ENCODE measurements at regions not wholly inside any gene's neighbourhood (a gene's known extent, or its start where the extent isn't known, plus 50 kb on each side); places are given as distances from the start of the nearest gene placed in this dataset.
"Not testable (repeated sequence)": the region's sequence is repeated elsewhere in the genome, so short reads cannot be mapped to it uniquely, and the experiment has no call there.

DNA sequence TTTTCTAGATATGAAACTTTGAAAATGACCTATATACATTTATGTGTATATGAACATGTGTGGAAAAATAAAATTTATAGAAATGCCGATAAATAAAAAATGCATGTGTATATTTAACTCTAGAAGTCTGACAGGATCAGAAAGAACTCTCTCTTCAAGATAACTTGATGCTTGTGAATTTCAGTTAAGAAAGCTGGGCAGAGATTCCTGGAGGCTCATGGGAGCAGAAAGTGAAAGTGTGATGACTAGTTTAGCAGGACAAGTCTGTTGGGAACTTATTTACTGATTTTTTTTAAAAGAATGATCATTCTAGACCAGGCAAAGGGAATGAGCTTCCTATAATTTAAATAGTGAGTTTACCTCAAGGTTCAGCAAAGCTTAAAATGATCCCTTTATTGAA, 81.5 kb upstream of the KCNAB1 start:
- no peak for ATAC-seq (ENCODE audit: low FRiP score in 2 of 2)
- no peak for DNase-seq
- Histone ChIP-seq H3K27me3 (no peaks in the 10 kb centered on the region), H3K9me3 (no peaks in the 10 kb centered on the region), H3K4me1 (no peaks in the 10 kb centered on the region), H3K4me3 (no peak overlapping the region), H3K36me3 (no peaks in the 10 kb centered on the region), H3K27ac (no peak overlapping the region)
- 96 to 97% methylated on average over 1 of the region's 1 CpG for WGBS, 2 donors
- TF ChIP-seq POLR2AphosphoS5 (IDR thresholded peaks at IDR 0.05) = no peak
- TF ChIP-seq EP300 (IDR thresholded peaks at IDR 0.05) = no peak
- TF ChIP-seq, protein P1, sequence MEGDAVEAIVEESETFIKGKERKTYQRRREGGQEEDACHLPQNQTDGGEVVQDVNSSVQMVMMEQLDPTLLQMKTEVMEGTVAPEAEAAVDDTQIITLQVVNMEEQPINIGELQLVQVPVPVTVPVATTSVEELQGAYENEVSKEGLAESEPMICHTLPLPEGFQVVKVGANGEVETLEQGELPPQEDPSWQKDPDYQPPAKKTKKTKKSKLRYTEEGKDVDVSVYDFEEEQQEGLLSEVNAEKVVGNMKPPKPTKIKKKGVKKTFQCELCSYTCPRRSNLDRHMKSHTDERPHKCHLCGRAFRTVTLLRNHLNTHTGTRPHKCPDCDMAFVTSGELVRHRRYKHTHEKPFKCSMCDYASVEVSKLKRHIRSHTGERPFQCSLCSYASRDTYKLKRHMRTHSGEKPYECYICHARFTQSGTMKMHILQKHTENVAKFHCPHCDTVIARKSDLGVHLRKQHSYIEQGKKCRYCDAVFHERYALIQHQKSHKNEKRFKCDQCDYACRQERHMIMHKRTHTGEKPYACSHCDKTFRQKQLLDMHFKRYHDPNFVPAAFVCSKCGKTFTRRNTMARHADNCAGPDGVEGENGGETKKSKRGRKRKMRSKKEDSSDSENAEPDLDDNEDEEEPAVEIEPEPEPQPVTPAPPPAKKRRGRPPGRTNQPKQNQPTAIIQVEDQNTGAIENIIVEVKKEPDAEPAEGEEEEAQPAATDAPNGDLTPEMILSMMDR (IDR thresholded peaks at IDR 0.05) = no peak
- TF ChIP-seq POLR2A (IDR thresholded peaks at IDR 0.05) = no peak

DNA sequence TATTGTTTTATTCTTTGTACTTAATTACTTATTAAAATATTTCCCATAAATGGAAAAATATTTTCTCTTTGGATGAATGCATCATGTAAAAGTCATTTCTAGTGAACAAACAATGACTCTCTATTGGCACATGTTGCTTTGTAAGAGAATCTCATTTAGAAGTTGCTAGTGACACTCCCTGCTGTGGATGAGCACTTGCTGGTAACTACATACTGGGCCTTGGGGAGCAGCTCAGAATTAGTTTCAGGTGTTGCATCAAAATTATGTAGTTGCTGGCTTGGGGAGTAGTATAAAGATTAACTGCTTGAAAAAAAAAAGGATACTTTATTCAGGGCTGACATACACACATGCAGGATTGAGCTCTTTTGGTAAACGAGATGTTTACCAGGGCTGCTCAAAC, 80.3 kb upstream of the KCNAB1 start:
- DNase-seq (no peak), ATAC-seq (ENCODE audit: low FRiP score in 2 of 2) (no peak)
- TF ChIP-seq EP300 (IDR thresholded peaks at IDR 0.05) = no peak
- no peak for TF ChIP-seq POLR2A (IDR thresholded peaks at IDR 0.05)
- TF ChIP-seq, protein P1 (IDR thresholded peaks at IDR 0.05) = no peak
- no peak for TF ChIP-seq POLR2AphosphoS5 (IDR thresholded peaks at IDR 0.05)
- Histone ChIP-seq H3K4me3 (no peak overlapping the region), H3K9me3 (no peaks in the 10 kb centered on the region), H3K27me3 (no peaks in the 10 kb centered on the region), H3K36me3 (no peaks in the 10 kb centered on the region), H3K27ac (no peak overlapping the region), H3K4me1 (no peaks in the 10 kb centered on the region)
- 83 to 84% methylated on average over 1 of the region's 1 CpG for WGBS, 2 donors

DNA sequence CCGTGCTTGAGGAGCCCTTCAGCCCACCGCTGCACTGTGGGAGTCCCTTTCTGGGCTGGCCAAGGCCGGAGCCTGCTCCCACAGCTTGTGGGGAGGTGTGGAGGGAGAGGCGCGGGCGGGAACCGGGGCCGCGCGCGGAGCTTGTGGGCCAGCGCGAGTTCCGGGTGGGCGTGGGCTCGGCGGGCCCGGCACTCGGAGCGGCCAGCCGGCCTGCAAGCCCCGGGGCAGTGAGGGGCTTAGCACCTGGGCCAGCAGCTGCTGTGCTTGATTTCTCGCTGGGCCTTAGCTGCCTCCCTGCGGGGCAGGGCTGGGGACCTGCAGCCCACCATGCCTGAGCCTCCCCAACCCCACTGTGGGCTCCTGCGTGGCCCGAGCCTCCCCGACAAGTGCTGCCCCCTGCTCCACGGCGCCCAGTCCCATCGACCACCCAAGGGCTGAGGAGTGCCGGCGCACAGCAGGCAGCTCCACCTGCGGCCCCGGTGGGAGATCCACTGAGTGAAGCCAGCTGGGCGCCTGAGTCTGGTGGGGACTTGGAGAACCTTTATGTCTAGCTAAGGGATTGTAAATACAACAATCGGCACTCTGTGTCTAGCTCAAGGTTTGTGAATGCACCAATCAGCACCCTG, 79.0 kb upstream of the KCNAB1 start:
- not testable (repeated sequence) for H3K9me3 ChIP-seq; H3K4me3 ChIP-seq; H3K4me1 ChIP-seq; H3K36me3 ChIP-seq; H3K27me3 ChIP-seq; ATAC-seq (ENCODE audit: low FRiP score in 2 of 2); H3K27ac ChIP-seq
- peak in 1 of 2 donors; percentile 73 for DNase-seq
- 93 to 98% methylated on average over 9 to 20 of the region's 36 CpGs for WGBS, 2 donors

DNA sequence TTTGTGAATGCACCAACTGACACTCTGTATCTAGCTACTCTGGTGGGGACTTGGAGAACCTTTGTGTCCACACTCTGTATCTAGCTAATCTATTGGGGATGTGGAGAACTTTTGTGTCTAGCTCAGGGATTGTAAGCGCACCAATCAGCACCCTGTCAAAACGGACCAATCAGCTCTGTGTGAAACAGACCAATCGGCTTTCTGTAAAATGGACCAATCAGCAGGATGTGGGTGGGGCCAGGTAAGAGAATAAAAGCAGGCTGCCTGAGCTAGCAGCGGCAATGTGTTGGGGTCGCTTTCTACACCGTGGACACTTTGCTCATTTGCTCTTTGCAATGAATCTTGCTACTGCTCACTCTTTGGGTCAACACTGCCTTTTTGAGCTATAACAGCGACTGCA, 78.5 kb upstream of the KCNAB1 start:
- H3K36me3 ChIP-seq; DNase-seq; H3K4me3 ChIP-seq; H3K9me3 ChIP-seq; H3K4me1 ChIP-seq; ATAC-seq (ENCODE audit: low FRiP score in 2 of 2); H3K27ac ChIP-seq; H3K27me3 ChIP-seq: not testable (repeated sequence)
- WGBS, 2 donors = 94 to 97% methylated on average over 3 to 7 of the region's 7 CpGs

DNA sequence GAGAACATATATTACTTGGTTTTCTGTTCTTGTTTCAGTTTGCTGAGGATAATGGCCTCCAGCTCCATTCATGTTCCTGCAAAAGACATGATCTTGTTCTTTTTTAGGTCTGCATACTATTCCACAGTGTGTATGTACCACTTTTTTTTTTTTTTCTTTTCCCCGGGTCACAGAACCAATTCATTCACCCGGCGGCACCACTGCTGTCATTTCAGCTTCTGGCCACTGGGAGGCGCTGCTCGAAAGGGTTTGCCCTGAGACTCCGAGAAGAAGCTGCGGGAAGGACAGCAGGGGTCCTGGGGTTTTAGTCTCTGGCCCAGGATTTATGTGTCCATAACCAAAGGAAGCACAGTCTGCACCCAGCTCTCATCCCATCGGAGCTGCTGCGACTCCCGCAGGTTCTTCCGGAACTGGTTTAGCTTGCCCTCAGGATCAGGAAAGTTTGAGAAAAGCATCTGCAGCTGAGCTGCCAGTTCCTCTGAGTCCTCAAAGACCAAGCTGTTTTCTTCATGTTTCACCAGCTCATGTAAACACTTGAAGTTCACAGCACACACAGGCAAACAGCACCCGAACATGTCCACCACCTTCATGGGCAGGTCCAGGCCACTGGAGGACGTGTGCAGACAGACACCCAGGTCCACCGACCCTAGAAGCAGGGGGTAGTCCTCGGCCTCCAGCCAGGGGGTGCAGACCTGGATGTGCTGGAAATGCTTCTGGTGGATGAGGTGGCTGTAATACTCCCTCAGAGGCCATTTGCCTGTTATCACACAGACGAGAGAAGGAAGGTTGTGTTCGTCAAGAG, 76.3 kb upstream of the KCNAB1 start:
- WGBS, 2 donors = 31 to 42% methylated on average over 13 to 17 of the region's 17 CpGs
- H3K4me3 ChIP-seq, H3K36me3 ChIP-seq, H3K27me3 ChIP-seq, H3K4me1 ChIP-seq, H3K27ac ChIP-seq, H3K9me3 ChIP-seq: not testable (repeated sequence)
- DNase-seq (peak in 1 of 2 donors; percentile 5), ATAC-seq (ENCODE audit: low FRiP score in 2 of 2) (peak in 1 of 2 donors; percentile 44)
- TF ChIP-seq, protein P1 (IDR thresholded peaks at IDR 0.05) = peak; percentile 19 to 65 (median 54)

DNA sequence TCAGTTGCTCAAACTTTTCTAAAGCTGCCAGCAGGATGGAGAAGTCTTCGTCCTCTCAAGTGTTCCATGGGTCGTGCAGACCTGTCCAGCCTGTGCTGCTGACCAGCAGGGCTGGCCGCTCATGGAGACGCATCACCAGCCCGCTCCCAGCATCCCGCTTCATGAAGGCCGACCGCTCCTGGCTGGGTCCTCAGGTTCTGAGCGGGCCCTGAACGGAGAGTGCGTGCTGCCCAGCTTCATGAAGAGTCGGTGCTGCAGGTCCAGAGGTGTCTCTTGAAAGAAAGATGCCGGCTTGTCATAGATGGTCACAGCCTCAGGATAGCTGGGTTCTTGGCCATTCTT, 75.8 kb upstream of the KCNAB1 start:
- WGBS, 2 donors = 93% methylated on average over 13 of the region's 13 CpGs; no CpG with 5 or more reads in 1 of the 2 donors
- H3K27me3 ChIP-seq = no peaks in the 10 kb centered on the region
- DNase-seq (peak in 1 of 2 donors; percentile 54), ATAC-seq (ENCODE audit: low FRiP score in 2 of 2) (no peak)
- no peaks in the 10 kb centered on the region for H3K36me3 ChIP-seq
- no peak overlapping the region for H3K4me3 ChIP-seq
- no peak for TF ChIP-seq EP300 (IDR thresholded peaks at IDR 0.05)
- TF ChIP-seq POLR2AphosphoS5 (IDR thresholded peaks at IDR 0.05) = no peak
- TF ChIP-seq, protein P1 (IDR thresholded peaks at IDR 0.05) = no peak
- TF ChIP-seq POLR2A (IDR thresholded peaks at IDR 0.05) = no peak
- no peaks in the 10 kb centered on the region for H3K4me1 ChIP-seq
- no peaks in the 10 kb centered on the region for H3K9me3 ChIP-seq
- no peak overlapping the region for H3K27ac ChIP-seq

DNA sequence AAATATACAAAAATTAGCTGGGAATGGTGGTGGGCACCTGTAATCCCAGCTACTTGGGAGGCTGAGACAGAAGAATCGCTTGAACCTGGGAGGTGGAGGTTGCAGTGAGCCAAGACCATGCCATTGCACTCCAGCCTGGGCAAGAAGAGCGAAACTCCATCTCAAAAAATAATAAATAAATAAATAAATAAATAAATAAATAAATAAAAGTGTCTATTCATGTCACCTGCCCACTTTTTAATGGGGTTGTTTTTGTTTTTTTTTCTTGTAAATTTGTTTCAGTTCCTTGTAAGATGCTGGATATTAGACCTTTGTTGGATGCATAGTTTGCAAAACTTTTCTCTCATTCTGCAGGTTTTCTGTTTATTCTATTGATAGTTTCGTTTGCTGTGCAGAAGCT, 71.9 kb upstream of the KCNAB1 start:
- ATAC-seq (ENCODE audit: low FRiP score in 2 of 2); H3K27ac ChIP-seq; H3K36me3 ChIP-seq; DNase-seq; H3K4me1 ChIP-seq; H3K27me3 ChIP-seq; H3K9me3 ChIP-seq; H3K4me3 ChIP-seq: not testable (repeated sequence)
- WGBS, 2 donors = 88 to 89% methylated on average over 3 of the region's 3 CpGs
